HG03565 (cell line): ENCODE measurements at regions not wholly inside any gene's neighbourhood (a gene's known extent, or its start where the extent isn't known, plus 50 kb on each side); places are given as distances from the start of the nearest gene placed in this dataset.
"Not testable (repeated sequence)": the region's sequence is repeated elsewhere in the genome, so short reads cannot be mapped to it uniquely, and the experiment has no call there.

Experiments used
- ATAC-seq: cut with Tn5 transposase; IDR thresholded peaks from one replicate; pipeline ENCODE4 v1.9.1; 2021; ENCODE audit warnings: mild to moderate bottlenecking, moderate library complexity; ENCODE audit not compliant: unreplicated experiment

DNA sequence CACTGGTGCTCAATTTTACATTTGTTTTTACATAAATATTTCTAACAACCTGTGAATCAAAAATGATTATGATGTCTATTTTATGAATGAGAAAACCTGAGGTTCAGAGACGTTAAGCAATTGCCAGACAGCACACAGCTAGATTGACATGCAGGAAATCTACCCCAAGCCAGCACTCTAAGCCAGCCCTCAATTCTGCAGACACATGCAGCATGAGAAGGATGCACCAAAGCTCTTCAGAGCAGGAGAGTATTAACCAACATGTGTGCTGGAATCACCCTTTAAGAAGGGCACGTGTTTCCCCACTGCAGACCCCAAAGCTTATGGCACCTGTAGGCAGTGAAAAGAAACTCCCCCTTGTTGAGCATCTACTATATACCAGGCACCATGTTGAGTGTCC is 126.1 kb upstream of the ARHGEF3 start:
- ATAC-seq = no peak

DNA sequence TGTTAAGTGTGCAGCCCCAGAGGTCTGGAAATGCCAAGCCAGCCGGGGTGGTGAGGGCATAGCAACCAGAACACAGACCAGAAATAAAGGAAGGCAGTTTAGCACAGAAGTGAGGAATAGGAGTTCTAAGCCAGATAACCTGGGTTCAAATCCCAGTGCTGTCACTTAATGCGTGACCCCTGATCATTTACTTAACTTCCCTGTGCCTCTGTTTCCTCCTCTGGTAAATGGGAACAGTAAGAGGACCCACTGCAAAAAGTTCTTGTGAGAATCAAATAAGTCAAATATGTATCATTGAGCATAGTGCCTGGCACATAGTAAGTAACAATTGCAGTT is 125.2 kb upstream of the ARHGEF3 start:
- no peak for ATAC-seq

DNA sequence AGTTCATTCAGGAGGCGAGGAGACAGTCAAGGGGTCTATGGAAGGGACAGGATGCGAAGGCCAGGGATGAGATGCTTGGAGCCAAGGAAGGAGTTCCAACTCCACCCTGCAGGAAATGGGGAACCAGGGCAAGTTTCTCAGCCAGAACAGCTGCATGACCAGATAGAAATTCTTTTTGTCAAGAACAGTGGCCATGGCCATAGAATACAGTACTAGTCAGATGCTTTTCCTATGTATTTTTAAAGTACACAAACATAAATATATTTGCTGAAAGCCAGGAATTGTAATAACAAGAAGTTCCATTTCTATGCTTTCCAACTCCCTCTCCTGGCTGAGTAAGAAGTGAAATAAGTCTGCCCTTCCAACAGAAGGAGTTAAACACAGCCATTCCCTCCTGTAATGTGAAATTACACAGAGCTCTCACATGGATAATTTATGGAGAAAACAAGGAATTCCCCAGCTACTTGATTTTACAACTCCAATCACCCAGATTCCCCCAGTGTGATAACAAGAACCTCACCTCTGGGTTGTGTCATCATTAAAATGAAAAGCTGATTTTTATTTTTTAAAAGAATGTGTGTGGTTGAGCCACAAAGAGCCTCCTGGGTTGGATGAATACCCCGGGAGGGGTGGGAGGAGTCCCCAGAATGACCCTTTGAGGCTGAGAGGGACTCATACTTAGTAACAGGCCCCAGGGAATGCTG is 124.6 kb upstream of the ARHGEF3 start:
- ATAC-seq = no peak

DNA sequence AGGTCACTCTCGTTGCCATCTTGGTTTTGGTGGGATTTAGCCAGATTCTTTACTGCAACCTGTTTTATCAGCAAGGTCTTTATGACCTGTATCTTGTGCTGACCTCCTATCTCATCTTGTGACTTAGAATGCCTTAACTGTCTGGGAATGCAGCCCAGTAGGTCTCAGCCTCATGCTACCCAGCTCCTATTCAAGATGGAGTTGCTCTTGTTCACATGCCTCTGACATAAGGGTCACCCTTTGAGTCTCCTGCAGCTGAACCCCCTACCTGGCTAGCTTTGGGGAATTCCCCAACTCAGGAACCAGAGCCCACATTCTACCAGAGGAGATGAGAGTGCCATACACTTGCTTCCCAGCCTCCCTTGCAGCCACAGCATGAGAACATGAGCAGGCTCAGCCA is 123.0 kb upstream of the ARHGEF3 start:
- not testable (repeated sequence) for ATAC-seq

DNA sequence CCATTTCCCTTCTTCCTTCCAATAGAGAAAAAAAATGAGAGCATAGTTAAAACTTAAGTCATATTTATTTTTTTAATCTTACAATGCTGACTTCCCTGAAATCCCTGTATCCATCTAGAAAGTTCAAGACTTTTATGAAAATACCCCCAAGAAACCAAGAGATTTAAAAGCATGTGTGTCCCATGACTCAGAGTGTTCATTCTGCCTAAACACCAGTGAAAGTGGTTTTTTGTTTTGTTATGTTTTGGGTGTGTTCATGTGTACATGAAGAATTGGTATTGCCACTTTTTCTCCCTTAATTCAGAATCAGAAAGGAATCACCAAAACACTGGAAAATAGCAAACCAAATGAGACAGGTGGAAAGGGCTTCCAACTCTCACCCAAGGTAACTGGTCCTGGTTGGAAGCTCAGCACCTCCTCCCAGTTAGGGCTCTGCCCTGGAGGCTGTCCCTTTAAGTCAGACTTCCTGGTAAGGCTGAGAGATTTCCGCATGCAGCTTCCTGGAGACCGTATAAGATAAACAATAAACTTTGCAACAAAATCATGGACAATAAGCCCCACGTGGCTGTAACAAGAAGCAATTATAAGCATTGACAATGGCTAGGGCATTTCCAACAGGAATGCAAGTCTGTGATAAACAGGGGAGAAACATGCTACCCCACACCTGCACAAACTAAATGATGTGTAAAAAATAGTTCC is 121.9 kb upstream of the ARHGEF3 start:
- no peak for ATAC-seq

DNA sequence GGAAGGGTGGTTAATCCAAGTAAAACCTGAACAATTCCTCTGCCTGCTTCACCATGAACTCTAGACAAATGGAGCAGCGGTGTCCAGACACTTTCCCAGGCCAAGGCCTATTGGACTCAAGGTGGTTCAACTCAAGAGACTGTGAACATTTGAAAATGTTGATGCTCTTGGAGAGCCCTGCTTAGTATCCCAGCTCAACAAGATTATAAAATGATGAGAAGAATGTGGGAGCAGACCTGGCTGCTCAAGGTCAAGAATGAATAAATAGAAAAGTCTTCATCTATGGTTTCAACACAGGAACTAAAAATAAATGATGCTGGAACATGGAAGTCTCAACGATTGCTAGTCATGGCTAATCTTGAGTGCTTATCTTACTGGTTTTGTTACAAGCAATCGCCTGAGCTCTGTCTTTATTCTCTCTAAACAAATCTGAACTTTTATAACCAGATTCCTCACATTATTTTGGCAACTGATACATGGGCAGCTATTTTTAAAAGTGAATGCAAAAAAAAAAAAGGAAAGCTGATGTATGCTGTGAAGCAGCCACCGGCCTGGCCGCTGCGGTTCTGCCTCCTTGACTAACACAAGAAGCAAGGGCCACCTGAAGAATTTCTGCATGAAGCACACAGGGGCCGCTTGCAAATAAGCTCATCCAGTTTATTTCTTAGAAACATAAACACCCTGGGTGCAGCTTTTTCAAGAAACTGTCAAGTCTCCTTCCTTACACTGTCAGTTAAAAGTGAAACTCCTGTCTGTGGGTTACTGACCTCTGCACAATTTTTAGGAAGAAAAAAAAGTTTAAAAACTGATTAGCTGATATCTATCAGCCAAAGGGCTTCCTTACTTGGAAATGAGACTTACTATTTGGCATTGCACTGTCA is 120.1 kb upstream of the ARHGEF3 start:
- ATAC-seq = no peak

GRCh38 chr3:56919797-56920195 is 118.0 kb upstream of the ARHGEF3 start:
- ATAC-seq = no peak

DNA sequence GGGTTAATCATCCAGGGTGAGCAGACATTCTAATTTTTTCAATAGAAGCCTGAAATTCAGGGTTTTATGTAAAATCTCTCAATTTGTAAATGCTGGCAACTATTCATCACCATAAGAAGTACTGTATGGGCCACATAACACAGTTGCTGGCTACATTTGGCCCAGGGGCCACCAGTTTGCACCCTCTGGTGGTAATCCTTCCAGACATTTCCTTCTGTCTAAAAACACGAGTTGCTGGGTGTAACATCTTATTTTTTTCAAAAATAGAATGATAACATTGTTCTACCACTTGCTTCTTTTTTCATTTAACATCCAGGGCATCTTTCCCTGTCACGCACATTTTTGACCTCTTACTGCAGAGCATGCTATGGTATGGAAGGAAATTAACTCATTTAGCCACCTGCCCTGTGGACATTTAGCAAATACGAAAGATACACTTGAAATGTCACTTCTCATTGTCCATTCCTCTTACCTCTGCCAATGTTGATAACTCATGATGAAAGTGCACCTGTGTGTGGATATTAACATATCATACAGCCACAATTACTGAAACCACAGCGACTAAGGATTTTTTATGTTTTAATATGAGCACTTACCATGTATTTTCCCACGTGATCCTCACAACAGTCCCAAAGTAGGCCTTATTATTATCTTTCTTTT is 117.5 kb upstream of the ARHGEF3 start:
- ATAC-seq = no peak

GRCh38 chr3:56918111-56918568 is 116.4 kb upstream of the ARHGEF3 start:
- ATAC-seq = peak; percentile 32

DNA sequence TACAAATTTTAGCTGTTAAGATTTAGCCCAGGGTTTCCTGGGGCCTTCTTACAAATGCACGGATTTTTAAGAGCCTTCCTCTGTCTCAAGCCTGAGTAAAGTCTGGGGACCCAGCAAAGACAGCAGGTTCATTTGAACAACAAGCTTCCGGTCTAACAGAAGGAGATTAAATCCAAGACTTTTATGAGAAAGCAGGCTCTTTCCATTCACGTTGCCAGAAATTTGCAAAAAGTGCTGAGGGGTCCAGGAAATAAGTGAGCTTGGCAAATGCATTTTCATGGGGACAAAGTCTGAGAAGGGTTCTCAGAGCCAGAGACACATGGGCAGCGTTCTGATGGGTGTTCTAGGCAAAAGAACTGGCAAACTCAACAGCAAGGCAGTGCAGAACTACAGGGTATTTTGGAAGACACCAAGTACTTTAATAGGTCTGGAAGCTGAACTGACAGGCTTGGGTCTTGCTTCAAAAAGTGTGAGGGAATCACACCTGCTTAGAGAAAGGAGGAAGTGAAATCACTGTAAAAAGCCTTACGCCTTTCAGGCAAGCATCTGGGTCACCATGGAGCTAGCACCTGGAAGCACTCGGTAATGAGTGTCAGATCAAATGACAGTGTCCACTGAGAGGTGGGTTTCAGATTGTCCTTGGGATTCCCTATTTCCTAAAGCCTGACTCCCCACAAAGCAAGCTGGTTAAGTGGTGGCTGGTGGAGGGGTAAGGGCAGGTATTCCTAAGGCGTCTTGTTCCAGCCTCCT is 115.8 kb upstream of the ARHGEF3 start:
- peak; percentile 69 for ATAC-seq

GRCh38 chr3:56916716-56917360 is 115.1 kb upstream of the ARHGEF3 start:
- no peak for ATAC-seq

- ATAC-seq = peak; percentile 27
These were observed 114.3 kb upstream of the ARHGEF3 start for GRCh38 chr3:56915966-56916586.

GRCh38 chr3:56914646-56915045 is 112.9 kb upstream of the ARHGEF3 start:
- ATAC-seq = no peak

DNA sequence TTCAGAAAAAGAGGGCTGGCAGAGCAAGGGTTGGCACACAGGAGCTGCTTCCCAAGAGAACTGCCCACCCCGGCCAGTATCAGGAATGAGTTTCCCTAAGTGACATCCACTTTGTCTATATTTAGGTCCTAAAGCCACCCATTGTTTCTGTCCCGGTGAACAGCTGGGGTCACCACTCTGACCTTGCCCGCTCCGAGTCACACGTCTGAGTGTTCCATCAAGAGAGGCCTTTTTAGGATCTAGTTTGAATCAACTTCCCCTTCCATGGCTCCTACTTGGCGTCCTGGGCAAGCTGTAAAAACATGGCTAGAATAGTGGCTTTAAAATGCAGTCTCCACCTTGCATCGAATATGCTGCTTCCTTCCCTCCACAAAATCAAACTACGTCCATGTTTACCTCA is 109.6 kb upstream of the ARHGEF3 start:
- ATAC-seq = no peak

- ATAC-seq = no peak
These were observed 107.6 kb upstream of the ARHGEF3 start for GRCh38 chr3:56909349-56909748.

DNA sequence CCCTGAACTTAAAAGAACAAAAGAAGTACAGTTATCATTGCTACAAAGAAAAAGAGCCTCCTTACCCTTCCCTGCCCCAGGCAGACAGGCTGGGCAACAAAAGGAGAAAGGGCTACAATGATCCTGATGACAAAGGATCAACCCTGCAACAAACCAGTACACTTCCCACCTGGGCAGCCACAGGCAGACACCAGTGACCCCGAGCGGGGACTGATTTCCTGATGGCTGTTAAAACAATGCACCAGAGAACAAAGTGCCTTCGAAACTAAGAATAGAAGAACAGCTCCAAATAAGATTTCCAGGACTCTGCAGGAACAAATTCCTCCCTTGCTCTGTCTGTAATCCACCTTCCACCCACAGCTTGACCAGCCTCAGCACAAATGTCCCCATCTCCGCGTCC is 106.3 kb upstream of the ARHGEF3 start:
- no peak for ATAC-seq

DNA sequence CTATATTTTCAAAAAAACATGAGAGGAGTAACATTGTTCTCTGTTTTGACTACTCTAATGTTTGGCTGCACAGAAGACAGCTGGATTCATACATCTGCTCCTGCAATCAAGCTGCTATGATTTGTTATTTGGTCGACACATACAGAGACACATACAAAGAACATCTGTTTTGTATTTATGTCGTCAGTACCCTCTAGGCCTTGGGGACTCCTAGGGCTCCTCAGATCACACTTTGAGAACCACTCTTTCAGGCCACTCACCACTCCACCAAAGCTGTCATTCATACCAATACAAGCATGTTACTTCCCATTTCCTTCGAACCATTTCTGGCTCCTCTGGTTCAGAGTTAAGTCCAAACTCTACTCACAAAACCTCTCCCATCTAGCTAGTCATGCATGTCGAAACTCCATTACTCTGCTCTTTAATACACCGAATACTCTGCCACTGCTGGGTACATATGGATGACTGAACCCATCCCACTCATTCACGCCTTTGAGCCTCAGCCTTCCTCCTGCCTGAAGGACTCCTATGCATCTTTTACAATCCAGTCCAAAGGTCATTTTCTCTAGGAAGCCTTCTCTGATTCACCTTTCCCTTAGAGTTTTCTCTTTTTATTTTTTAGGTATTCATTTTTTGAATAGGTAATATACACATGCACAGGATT is 102.9 kb upstream of the ARHGEF3 start:
- no peak for ATAC-seq

GRCh38 chr3:56903231-56903782 is 101.6 kb upstream of the ARHGEF3 start:
- ATAC-seq = no peak
